ENCODE measurements at regions not wholly inside any gene's neighbourhood (a gene's known extent, or its start where the extent isn't known, plus 50 kb on each side); places are given as distances from the start of the nearest gene placed in this dataset.

- BruUV-seq (replicated peaks): no TSS peak
- no peak for TF ChIP-seq ZFP62 (CRISPR knock-in tag; IDR thresholded peaks at IDR 0.05)
- no peak for TF ChIP-seq NKX3-1 (CRISPR knock-in tag; IDR thresholded peaks at IDR 0.05)
- TF ChIP-seq GZF1 (CRISPR knock-in tag; IDR thresholded peaks at IDR 0.05): no peak
- FAIRE-seq: no peak
Measured at GRCh38 chr17:15019158-15019557, 246.0 kb downstream of the PMP22 start.

GRCh38 chr17:15012351-15012980 lies 252.7 kb downstream of the PMP22 start:
- 2% methylated on average over 6 of the region's 6 CpGs for WGBS (ENCODE audit: low lambda C conversion rate)
- CTCF ChIA-PET (ENCODE audit: low intra/inter-chr PET ratio, low total read pairs): no interaction called here
- Histone ChIP-seq H3K36me3 (replicated peaks in 1 of 2; ENCODE audit: control insufficient read depth in 1 of 2, insufficient read depth in 2 of 2, low read length in 2 of 2) (no peaks in the 10 kb centered on the region), H3K9me3 (ENCODE audit: low read length) (no peaks in the 10 kb centered on the region), H4K20me1 (ENCODE audit: insufficient read depth, low read length) (no peaks in the 10 kb centered on the region), H3K4me2 (ENCODE audit: low read depth, low read length) (no peak overlapping the region), H3K9ac (ENCODE audit: insufficient read depth, low read depth, low read length) (no peak overlapping the region), H3K27ac (ENCODE audit: extremely low read length, insufficient read depth, low read length) (no peak overlapping the region), H3K4me3 (replicated peaks in 1 of 3; ENCODE audit: insufficient read depth in 1 of 3, low read depth in 2 of 3, low read length in 3 of 3) (no peak overlapping the region), H2AFZ (ENCODE audit: low read length) (no peak overlapping the region), H3K27me3 (ENCODE audit: control insufficient read depth in 1 of 2, insufficient read depth in 2 of 2, low read length in 2 of 2) (no peaks in the 10 kb centered on the region; a peak in 2 of 5 replicates), H3K79me2 (ENCODE audit: insufficient read depth, low read length) (no peaks in the 10 kb centered on the region), H3K4me1 (ENCODE audit: insufficient read depth, low read length) (no peaks in the 10 kb centered on the region)
- intact Hi-C loops (cut with micrococcal nuclease; ENCODE audit: unreplicated experiment): no loop called here
- POLR2A ChIA-PET: no interaction called here
- DNase-seq (ENCODE audit: low spot score) (no peak), FAIRE-seq (no peak), ATAC-seq (no peak)
- in situ Hi-C loops (cut with HindIII; ENCODE audit: extremely low pct_ligation_motif_present, low pct_unique_long_range_greater_than_20kb): no loop called here
- no TSS peak for BruUV-seq (replicated peaks)
- no peak for TF ChIP-seq FOXA3 (CRISPR knock-in tag; IDR thresholded peaks at IDR 0.05)
- no peak for TF ChIP-seq SRF (IDR thresholded peaks at IDR 0.05; ENCODE audit: low read depth, low read length)
- no peak for TF ChIP-seq ZNF235 (CRISPR knock-in tag; IDR thresholded peaks at IDR 0.05; ENCODE audit: borderline replicate concordance)
- no peak for TF ChIP-seq ZNF543 (CRISPR knock-in tag; IDR thresholded peaks at IDR 0.05)
- TF ChIP-seq, protein P1, sequence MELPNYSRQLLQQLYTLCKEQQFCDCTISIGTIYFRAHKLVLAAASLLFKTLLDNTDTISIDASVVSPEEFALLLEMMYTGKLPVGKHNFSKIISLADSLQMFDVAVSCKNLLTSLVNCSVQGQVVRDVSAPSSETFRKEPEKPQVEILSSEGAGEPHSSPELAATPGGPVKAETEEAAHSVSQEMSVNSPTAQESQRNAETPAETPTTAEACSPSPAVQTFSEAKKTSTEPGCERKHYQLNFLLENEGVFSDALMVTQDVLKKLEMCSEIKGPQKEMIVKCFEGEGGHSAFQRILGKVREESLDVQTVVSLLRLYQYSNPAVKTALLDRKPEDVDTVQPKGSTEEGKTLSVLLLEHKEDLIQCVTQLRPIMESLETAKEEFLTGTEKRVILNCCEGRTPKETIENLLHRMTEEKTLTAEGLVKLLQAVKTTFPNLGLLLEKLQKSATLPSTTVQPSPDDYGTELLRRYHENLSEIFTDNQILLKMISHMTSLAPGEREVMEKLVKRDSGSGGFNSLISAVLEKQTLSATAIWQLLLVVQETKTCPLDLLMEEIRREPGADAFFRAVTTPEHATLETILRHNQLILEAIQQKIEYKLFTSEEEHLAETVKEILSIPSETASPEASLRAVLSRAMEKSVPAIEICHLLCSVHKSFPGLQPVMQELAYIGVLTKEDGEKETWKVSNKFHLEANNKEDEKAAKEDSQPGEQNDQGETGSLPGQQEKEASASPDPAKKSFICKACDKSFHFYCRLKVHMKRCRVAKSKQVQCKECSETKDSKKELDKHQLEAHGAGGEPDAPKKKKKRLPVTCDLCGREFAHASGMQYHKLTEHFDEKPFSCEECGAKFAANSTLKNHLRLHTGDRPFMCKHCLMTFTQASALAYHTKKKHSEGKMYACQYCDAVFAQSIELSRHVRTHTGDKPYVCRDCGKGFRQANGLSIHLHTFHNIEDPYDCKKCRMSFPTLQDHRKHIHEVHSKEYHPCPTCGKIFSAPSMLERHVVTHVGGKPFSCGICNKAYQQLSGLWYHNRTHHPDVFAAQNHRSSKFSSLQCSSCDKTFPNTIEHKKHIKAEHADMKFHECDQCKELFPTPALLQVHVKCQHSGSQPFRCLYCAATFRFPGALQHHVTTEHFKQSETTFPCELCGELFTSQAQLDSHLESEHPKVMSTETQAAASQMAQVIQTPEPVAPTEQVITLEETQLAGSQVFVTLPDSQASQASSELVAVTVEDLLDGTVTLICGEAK (IDR thresholded peaks at IDR 0.05): no peak
- TF ChIP-seq, protein P1 (CRISPR knock-in tag; IDR thresholded peaks at IDR 0.05): no peak

More at GRCh38 chr17:15019158-15019557, 246.0 kb downstream of the PMP22 start:
- H3K79me2 ChIP-seq (ENCODE audit: insufficient read depth, low read length): no peaks in the 10 kb centered on the region
- no peaks in the 10 kb centered on the region for H3K9me3 ChIP-seq (ENCODE audit: low read length)
- H3K4me1 ChIP-seq (ENCODE audit: insufficient read depth, low read length): no peaks in the 10 kb centered on the region
- CTCF ChIA-PET (ENCODE audit: low intra/inter-chr PET ratio, low total read pairs): no interaction called here
- H3K9ac ChIP-seq (ENCODE audit: insufficient read depth, low read depth, low read length): no peak overlapping the region
- H3K4me3 ChIP-seq (replicated peaks in 1 of 3; ENCODE audit: insufficient read depth in 1 of 3, low read depth in 2 of 3, low read length in 3 of 3): no peak overlapping the region
- no peak for DNase-seq (ENCODE audit: low spot score)
- H2AFZ ChIP-seq (ENCODE audit: low read length): no peak overlapping the region
- POLR2A ChIA-PET: no interaction called here
- no peaks in the 10 kb centered on the region for H4K20me1 ChIP-seq (ENCODE audit: insufficient read depth, low read length)
- in situ Hi-C loops (cut with HindIII; ENCODE audit: extremely low pct_ligation_motif_present, low pct_unique_long_range_greater_than_20kb): no loop called here
- intact Hi-C loops (cut with micrococcal nuclease; ENCODE audit: unreplicated experiment): no loop called here
- ATAC-seq: no peak
- WGBS (ENCODE audit: low lambda C conversion rate): 16% methylated on average over 3 of the region's 3 CpGs
- no peak overlapping the region for H3K27ac ChIP-seq (ENCODE audit: extremely low read length, insufficient read depth, low read length)
- no peaks in the 10 kb centered on the region; a peak in 1 of 5 replicates for H3K27me3 ChIP-seq (ENCODE audit: control insufficient read depth in 1 of 2, insufficient read depth in 2 of 2, low read length in 2 of 2)
- H3K36me3 ChIP-seq (replicated peaks in 1 of 2; ENCODE audit: control insufficient read depth in 1 of 2, insufficient read depth in 2 of 2, low read length in 2 of 2): no peaks in the 10 kb centered on the region
- no peak overlapping the region for H3K4me2 ChIP-seq (ENCODE audit: low read depth, low read length)

All from HepG2 (cell line).